ENCODE measurements at regions not wholly inside any gene's neighbourhood (a gene's known extent, or its start where the extent isn't known, plus 50 kb on each side); places are given as distances from the start of the nearest gene placed in this dataset.

- Histone ChIP-seq H3K18ac (ENCODE audit: low read length) (no peak overlapping the region), H2BK120ac (ENCODE audit: insufficient read depth, low read length, poor library complexity) (no peak overlapping the region), H3K9me3 (ENCODE audit: insufficient read depth, low read depth, low read length) (no peaks in the 10 kb centered on the region), H2BK5ac (ENCODE audit: low read depth, low read length, poor library complexity) (no peak overlapping the region), H3K23ac (ENCODE audit: low read length) (no peak overlapping the region), H3K4me1 (ENCODE audit: control insufficient read depth in 1 of 2, insufficient read depth in 2 of 2, low read length in 2 of 2) (peaks cover 0 to 3% of the 10 kb centered on the region in 2 experiments), H3K36me3 (ENCODE audit: control insufficient read depth in 1 of 2, insufficient read depth in 2 of 2, low read length in 2 of 2) (no peaks in the 10 kb centered on the region), H2AFZ (ENCODE audit: insufficient read depth, low read length, poor library complexity) (no peak overlapping the region), H3K14ac (ENCODE audit: low read length) (no peak overlapping the region), H3K4me2 (ENCODE audit: low read length) (no peak overlapping the region), H4K12ac (ENCODE audit: low read depth, low read length) (no peak overlapping the region), H3K9ac (ENCODE audit: low read length) (no peak overlapping the region), H3K4me3 (ENCODE audit: low read depth, low read length) (no peak overlapping the region), H4K91ac (ENCODE audit: low read depth, low read length) (no peak overlapping the region), H3K4ac (ENCODE audit: low read depth, low read length) (no peak overlapping the region), H2AK5ac (ENCODE audit: low read length) (no peak overlapping the region), H3K79me2 (ENCODE audit: control insufficient read depth, insufficient read depth, low read length, poor library complexity) (no peaks in the 10 kb centered on the region), H4K8ac (ENCODE audit: low read depth, low read length) (no peak overlapping the region), H3K27me3 (ENCODE audit: insufficient read depth, low read length) (no peaks in the 10 kb centered on the region), H3K79me1 (ENCODE audit: low read length) (no peaks in the 10 kb centered on the region), H2BK12ac (ENCODE audit: low read length) (no peak overlapping the region), H3K27ac (ENCODE audit: low read depth, low read length) (no peak overlapping the region)
- DNase-seq, result peak; percentile 2 to 16
- WGBS (ENCODE audit: extremely low coverage, insufficient coverage, insufficient read length), result no CpG with 5 or more reads among the region's 4 CpGs
Measured at GRCh38 chr12:89038831-89039512, 313.3 kb downstream of the DUSP6 start.

DNA sequence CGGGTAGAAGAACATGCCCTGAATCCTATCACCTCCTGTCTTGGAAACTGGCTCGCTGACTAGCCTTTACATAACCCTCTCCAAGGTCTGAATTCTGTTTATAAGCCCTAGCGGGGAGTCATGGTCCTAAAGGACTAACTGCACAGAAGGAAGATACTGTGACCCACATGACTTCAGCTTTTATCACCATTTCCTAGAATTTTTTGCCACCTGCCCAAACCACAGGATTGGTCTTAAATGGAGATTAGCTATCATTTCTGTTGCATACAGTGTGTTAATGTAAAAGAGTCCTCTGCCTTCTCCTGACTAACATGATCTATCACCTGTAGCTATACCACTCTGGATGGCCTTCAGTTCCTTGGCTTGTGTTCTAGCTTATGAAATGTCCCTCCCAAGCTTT is 319.2 kb downstream of the DUSP6 start:
- no peak overlapping the region for H3K4me2 ChIP-seq (ENCODE audit: low read length)
- H3K4ac ChIP-seq (ENCODE audit: low read depth, low read length), result no peak overlapping the region
- DNase-seq, result no peak
- no CpG with 5 or more reads among the region's 3 CpGs for WGBS (ENCODE audit: extremely low coverage, insufficient coverage, insufficient read length)
- no peak overlapping the region for H4K91ac ChIP-seq (ENCODE audit: low read depth, low read length)
- no peak overlapping the region for H2BK5ac ChIP-seq (ENCODE audit: low read depth, low read length, poor library complexity)
- H3K14ac ChIP-seq (ENCODE audit: low read length), result no peak overlapping the region
- H2BK120ac ChIP-seq (ENCODE audit: insufficient read depth, low read length, poor library complexity), result no peak overlapping the region
- no peaks in the 10 kb centered on the region for H3K79me2 ChIP-seq (ENCODE audit: control insufficient read depth, insufficient read depth, low read length, poor library complexity)
- no peak overlapping the region for H2BK12ac ChIP-seq (ENCODE audit: low read length)
- no peaks in the 10 kb centered on the region for H3K79me1 ChIP-seq (ENCODE audit: low read length)
- no peak overlapping the region for H2AFZ ChIP-seq (ENCODE audit: insufficient read depth, low read length, poor library complexity)
- no peaks in the 10 kb centered on the region for H3K36me3 ChIP-seq (ENCODE audit: control insufficient read depth in 1 of 2, insufficient read depth in 2 of 2, low read length in 2 of 2)
- peaks cover 2% of the 10 kb centered on the region for H3K9me3 ChIP-seq (ENCODE audit: insufficient read depth, low read depth, low read length)
- no peak overlapping the region for H3K9ac ChIP-seq (ENCODE audit: low read length)
- H3K27me3 ChIP-seq (ENCODE audit: insufficient read depth, low read length), result no peaks in the 10 kb centered on the region
- no peak overlapping the region for H3K23ac ChIP-seq (ENCODE audit: low read length)
- H4K8ac ChIP-seq (ENCODE audit: low read depth, low read length), result no peak overlapping the region
- H3K4me3 ChIP-seq (ENCODE audit: low read depth, low read length), result no peak overlapping the region
- H4K12ac ChIP-seq (ENCODE audit: low read depth, low read length), result no peak overlapping the region
- H3K27ac ChIP-seq (ENCODE audit: low read depth, low read length), result no peak overlapping the region
- no peaks in the 10 kb centered on the region for H3K4me1 ChIP-seq (ENCODE audit: control insufficient read depth in 1 of 2, insufficient read depth in 2 of 2, low read length in 2 of 2)
- no peak overlapping the region for H3K18ac ChIP-seq (ENCODE audit: low read length)
- no peak overlapping the region for H2AK5ac ChIP-seq (ENCODE audit: low read length)

- H3K4me1 ChIP-seq (ENCODE audit: control insufficient read depth in 1 of 2, insufficient read depth in 2 of 2, low read length in 2 of 2), result no peaks in the 10 kb centered on the region
- H3K4me3 ChIP-seq (ENCODE audit: low read depth, low read length), result no peak overlapping the region
- H2AK5ac ChIP-seq (ENCODE audit: low read length), result no peak overlapping the region
- peaks cover 2% of the 10 kb centered on the region for H3K9me3 ChIP-seq (ENCODE audit: insufficient read depth, low read depth, low read length)
- no peak for DNase-seq
- H3K36me3 ChIP-seq (ENCODE audit: control insufficient read depth in 1 of 2, insufficient read depth in 2 of 2, low read length in 2 of 2), result no peaks in the 10 kb centered on the region
- H3K18ac ChIP-seq (ENCODE audit: low read length), result no peak overlapping the region
- no peak overlapping the region for H4K91ac ChIP-seq (ENCODE audit: low read depth, low read length)
- no peak overlapping the region for H3K9ac ChIP-seq (ENCODE audit: low read length)
- no peak overlapping the region for H4K8ac ChIP-seq (ENCODE audit: low read depth, low read length)
- WGBS (ENCODE audit: extremely low coverage, insufficient coverage, insufficient read length), result no CpG with 5 or more reads among the region's 2 CpGs
- H4K12ac ChIP-seq (ENCODE audit: low read depth, low read length), result no peak overlapping the region
- no peak overlapping the region for H3K23ac ChIP-seq (ENCODE audit: low read length)
- H3K27ac ChIP-seq (ENCODE audit: low read depth, low read length), result no peak overlapping the region
- H3K4ac ChIP-seq (ENCODE audit: low read depth, low read length), result no peak overlapping the region
- no peak overlapping the region for H2BK120ac ChIP-seq (ENCODE audit: insufficient read depth, low read length, poor library complexity)
- no peaks in the 10 kb centered on the region for H3K79me2 ChIP-seq (ENCODE audit: control insufficient read depth, insufficient read depth, low read length, poor library complexity)
- H3K27me3 ChIP-seq (ENCODE audit: insufficient read depth, low read length), result no peaks in the 10 kb centered on the region
- H2AFZ ChIP-seq (ENCODE audit: insufficient read depth, low read length, poor library complexity), result no peak overlapping the region
- no peaks in the 10 kb centered on the region for H3K79me1 ChIP-seq (ENCODE audit: low read length)
- no peak overlapping the region for H2BK5ac ChIP-seq (ENCODE audit: low read depth, low read length, poor library complexity)
- H2BK12ac ChIP-seq (ENCODE audit: low read length), result no peak overlapping the region
- no peak overlapping the region for H3K14ac ChIP-seq (ENCODE audit: low read length)
- no peak overlapping the region for H3K4me2 ChIP-seq (ENCODE audit: low read length)
Measured at GRCh38 chr12:89029961-89030360, 322.3 kb downstream of the DUSP6 start.

DNA sequence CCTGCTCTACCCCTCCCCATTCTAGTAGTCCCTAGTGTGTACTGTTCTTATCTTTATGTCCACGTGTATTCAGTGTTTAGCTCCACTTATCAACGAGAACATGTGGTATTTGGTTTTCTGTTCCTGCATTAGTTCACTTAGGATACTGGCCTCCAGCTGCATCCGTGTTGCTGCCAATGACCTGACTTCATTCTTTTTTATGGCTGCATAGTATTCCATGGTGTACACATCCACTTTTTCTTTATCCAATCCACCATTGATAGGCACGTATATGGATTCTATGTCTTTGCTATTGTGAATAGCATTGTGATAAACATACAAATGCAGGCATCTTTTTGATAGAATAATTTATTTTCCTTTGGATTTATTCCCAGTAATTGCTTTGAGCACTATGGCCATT is 327.7 kb downstream of the DUSP6 start:
- Histone ChIP-seq H3K9ac (ENCODE audit: low read length) (no peak overlapping the region), H4K91ac (ENCODE audit: low read depth, low read length) (no peak overlapping the region), H2AK5ac (ENCODE audit: low read length) (no peak overlapping the region), H2AFZ (ENCODE audit: insufficient read depth, low read length, poor library complexity) (no peak overlapping the region), H3K18ac (ENCODE audit: low read length) (no peak overlapping the region), H3K14ac (ENCODE audit: low read length) (no peak overlapping the region), H3K4ac (ENCODE audit: low read depth, low read length) (no peak overlapping the region), H3K79me1 (ENCODE audit: low read length) (no peaks in the 10 kb centered on the region), H3K9me3 (ENCODE audit: insufficient read depth, low read depth, low read length) (no peaks in the 10 kb centered on the region), H3K4me2 (ENCODE audit: low read length) (no peak overlapping the region), H3K79me2 (ENCODE audit: control insufficient read depth, insufficient read depth, low read length, poor library complexity) (no peaks in the 10 kb centered on the region), H3K4me1 (ENCODE audit: control insufficient read depth in 1 of 2, insufficient read depth in 2 of 2, low read length in 2 of 2) (no peaks in the 10 kb centered on the region), H3K27ac (ENCODE audit: low read depth, low read length) (no peak overlapping the region), H2BK120ac (ENCODE audit: insufficient read depth, low read length, poor library complexity) (no peak overlapping the region), H3K36me3 (ENCODE audit: control insufficient read depth in 1 of 2, insufficient read depth in 2 of 2, low read length in 2 of 2) (no peaks in the 10 kb centered on the region), H3K23ac (ENCODE audit: low read length) (no peak overlapping the region), H4K12ac (ENCODE audit: low read depth, low read length) (no peak overlapping the region), H2BK5ac (ENCODE audit: low read depth, low read length, poor library complexity) (no peak overlapping the region), H4K8ac (ENCODE audit: low read depth, low read length) (no peak overlapping the region), H3K4me3 (ENCODE audit: low read depth, low read length) (no peak overlapping the region), H2BK12ac (ENCODE audit: low read length) (no peak overlapping the region), H3K27me3 (ENCODE audit: insufficient read depth, low read length) (no peaks in the 10 kb centered on the region)
- DNase-seq, result no peak
- WGBS (ENCODE audit: extremely low coverage, insufficient coverage, insufficient read length), result no CpG with 5 or more reads among the region's 4 CpGs

Measured in trophoblast cell (in vitro differentiated cells and primary cell).